ENCODE measurements at regions not wholly inside any gene's neighbourhood (a gene's known extent, or its start where the extent isn't known, plus 50 kb on each side); places are given as distances from the start of the nearest gene placed in this dataset.
"Not testable (repeated sequence)": the region's sequence is repeated elsewhere in the genome, so short reads cannot be mapped to it uniquely, and the experiment has no call there.

- DNase-seq = no peak
Observed at GRCh38 chr9:105116052-105116868, 128.2 kb upstream of the SLC44A1 start.

GRCh38 chr9:105117234-105117633 lies 127.2 kb upstream of the SLC44A1 start:
- DNase-seq = no peak

- DNase-seq = no peak
Observed at GRCh38 chr9:105118636-105119035, 125.8 kb upstream of the SLC44A1 start.

GRCh38 chr9:105119156-105119555 lies 125.3 kb upstream of the SLC44A1 start:
- DNase-seq = no peak

- DNase-seq = no peak
Observed at GRCh38 chr9:105121861-105122430, 122.5 kb upstream of the SLC44A1 start.

GRCh38 chr9:105124598-105124997 lies 119.9 kb upstream of the SLC44A1 start:
- DNase-seq = not testable (repeated sequence)

- no peak for DNase-seq
Observed at GRCh38 chr9:105126226-105126625, 118.2 kb upstream of the SLC44A1 start.

- DNase-seq = peak; percentile 51 to 54
Observed at GRCh38 chr9:105127863-105128220, 116.6 kb upstream of the SLC44A1 start.

- no peak for DNase-seq
Observed at GRCh38 chr9:105128908-105129600, 115.4 kb upstream of the SLC44A1 start.

- no peak for DNase-seq
Observed at GRCh38 chr9:105129731-105130130, 114.7 kb upstream of the SLC44A1 start.

- DNase-seq = no peak
Observed at GRCh38 chr9:105131981-105132380, 112.5 kb upstream of the SLC44A1 start.

- no peak for DNase-seq
Observed at GRCh38 chr9:105132606-105133005, 111.8 kb upstream of the SLC44A1 start.

- no peak for DNase-seq
Observed at GRCh38 chr9:105138306-105138801, 106.1 kb upstream of the SLC44A1 start.

GRCh38 chr9:105141146-105141975 lies 103.1 kb upstream of the SLC44A1 start:
- DNase-seq = no peak

GRCh38 chr9:105141976-105142250 lies 102.5 kb upstream of the SLC44A1 start:
- DNase-seq = no peak

GRCh38 chr9:105142406-105143135 lies 101.9 kb upstream of the SLC44A1 start:
- no peak for DNase-seq

- DNase-seq = no peak
Observed at GRCh38 chr9:105143136-105143430, 101.4 kb upstream of the SLC44A1 start.

- DNase-seq = no peak
Observed at GRCh38 chr9:105144076-105144475, 100.4 kb upstream of the SLC44A1 start.

- DNase-seq = no peak
Observed at GRCh38 chr9:105144841-105145240, 99.6 kb upstream of the SLC44A1 start.

GRCh38 chr9:105146677-105147076 lies 97.8 kb upstream of the SLC44A1 start:
- no peak for DNase-seq

GRCh38 chr9:105147110-105147871 lies 97.2 kb upstream of the SLC44A1 start:
- DNase-seq = no peak
